CD4-positive, alpha-beta T cell treated with Interferon alpha-2 for 1 hour (primary cell): ENCODE measurements at regions not wholly inside any gene's neighbourhood (a gene's known extent, or its start where the extent isn't known, plus 50 kb on each side); places are given as distances from the start of the nearest gene placed in this dataset.

ENCODE experiments used
- DNase-seq, 2 donors: peaks; one replicate each; pipeline ENCODE4 v3.0.0-alpha.2; 2020 to 2022

DNA sequence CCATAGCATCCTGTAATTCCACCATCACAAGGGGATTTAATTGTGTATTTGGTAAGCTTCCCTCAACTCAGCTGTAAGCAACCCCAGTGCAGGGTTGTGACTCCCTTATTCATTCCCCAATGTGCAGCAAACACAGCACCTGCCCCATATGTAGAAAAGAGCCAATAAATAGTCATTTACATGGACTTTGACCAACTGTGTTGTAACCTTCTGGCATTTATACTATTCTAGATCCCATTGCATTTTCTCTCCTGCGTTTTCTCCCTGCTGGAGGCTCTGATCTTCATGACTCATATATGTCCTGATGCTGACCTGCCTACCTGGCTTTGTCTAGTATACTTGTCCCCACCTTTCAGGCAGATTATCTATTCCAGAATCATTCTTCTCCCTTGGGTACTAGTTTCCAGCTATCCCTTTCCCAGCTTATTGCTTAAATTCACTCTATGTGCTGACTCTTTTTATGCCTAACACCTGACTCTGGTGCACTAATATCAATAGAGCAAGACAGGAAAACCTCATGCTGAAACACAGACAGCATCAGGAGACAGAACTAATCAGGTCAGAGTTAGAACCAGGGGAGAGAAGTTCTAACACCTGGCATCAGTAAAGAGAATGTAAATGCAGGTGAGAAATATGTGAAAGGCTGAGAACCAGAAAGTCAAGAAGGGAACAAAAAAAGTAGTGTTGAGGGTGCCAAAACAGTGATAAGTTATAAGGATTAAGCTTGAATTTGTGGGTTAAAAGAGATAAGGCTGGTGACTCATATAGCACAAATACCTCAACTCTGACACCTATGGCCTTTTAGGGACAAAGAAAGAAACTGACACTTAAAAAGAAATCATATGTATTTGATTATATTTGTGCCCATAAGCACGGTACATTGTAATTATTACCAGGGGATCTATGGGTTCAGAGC is 402.7 kb downstream of the IPMK start:
- DNase-seq: no peak

DNA sequence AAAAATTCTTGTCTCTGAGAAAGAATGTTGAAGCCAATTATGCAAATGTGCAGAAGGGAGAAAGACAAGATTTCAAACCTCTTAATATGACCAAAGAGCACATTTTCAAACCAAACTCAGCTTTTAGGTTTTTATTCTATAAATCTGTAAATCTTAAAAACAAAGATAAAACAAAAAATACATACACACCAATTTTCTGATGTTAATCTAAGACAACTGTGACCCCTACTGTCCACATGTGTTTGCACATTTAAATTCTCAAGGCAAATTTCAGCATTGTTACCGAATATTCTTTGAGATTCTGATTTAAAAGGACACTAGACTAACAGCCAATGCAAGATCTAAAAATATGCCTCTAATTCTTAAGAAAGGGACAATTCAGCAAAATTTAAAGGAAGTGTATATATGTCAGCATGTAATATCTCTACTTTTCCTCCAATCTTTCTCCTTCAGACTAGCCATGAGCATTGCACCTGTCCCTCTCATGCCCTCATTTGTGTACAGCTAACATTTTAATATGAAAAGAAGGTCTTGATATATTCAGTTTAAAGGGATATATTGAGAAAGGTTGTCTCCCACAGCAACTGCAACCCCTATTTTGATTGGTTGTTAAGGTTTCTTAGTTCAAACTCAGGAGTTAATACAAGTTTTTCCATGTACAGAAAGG is 417.9 kb downstream of the IPMK start:
- no peak for DNase-seq

DNA sequence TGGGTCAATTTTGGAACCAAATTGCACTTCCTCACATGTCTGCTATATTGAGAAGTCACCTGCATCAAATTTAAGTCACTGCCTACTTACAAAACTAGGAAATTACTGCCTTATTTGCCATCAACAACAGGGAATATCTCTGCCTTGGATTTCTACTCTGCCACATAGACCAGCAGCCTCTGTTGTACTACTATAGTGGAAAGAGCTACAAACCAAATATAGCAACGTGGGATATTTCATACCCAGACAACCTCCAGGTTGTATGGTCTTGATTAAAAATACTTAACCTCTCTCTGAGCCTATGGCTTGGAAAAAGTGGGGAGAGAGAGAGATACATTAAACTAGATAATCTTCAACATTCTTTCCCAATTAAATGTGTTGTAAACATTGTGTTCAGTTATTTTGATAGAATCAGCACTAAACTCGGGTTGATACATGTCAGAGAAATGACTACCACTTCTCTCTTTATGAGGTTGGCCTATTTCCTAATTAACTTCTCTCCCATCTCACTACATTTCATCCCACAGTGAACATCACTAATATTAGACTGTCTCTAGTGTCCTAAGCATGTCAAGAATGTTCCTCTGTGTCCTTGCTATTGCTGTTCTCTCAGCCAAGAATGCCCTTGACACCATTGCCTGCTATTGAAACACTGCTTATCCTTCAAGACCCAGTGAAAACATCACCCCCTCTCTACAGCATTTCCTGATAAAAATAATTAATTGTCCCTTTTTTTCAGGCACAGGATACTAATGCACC is 421.2 kb downstream of the IPMK start:
- no peak for DNase-seq

DNA sequence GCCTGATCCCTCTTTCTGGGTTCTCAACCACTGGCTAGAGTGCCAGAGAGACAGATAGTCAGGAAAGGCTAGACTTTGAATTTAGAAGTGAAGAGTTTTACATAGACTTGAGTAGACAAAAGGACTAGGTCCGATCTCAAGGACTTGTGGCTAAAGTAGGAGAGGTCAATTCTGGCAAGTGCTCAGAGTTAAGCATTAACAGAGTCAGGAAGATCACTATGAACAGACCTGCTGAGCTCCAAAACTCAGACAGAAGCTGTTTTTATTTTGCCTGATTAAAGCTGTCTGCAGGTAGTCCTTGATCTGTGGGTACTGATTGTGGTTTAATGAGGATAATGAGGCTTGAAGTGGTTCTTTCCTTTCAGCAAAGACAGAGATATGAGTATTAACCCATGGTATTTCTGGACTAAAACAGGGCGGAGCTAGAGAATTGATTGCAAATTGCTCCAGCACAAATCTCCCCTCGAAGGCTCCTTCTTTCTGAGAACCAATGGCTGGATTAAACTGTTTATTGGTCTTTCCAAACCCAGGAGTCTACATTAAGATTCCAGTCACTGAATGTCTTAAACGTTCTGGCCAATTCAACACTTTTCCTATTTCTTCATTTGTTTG is 423.2 kb downstream of the IPMK start:
- DNase-seq: no peak

DNA sequence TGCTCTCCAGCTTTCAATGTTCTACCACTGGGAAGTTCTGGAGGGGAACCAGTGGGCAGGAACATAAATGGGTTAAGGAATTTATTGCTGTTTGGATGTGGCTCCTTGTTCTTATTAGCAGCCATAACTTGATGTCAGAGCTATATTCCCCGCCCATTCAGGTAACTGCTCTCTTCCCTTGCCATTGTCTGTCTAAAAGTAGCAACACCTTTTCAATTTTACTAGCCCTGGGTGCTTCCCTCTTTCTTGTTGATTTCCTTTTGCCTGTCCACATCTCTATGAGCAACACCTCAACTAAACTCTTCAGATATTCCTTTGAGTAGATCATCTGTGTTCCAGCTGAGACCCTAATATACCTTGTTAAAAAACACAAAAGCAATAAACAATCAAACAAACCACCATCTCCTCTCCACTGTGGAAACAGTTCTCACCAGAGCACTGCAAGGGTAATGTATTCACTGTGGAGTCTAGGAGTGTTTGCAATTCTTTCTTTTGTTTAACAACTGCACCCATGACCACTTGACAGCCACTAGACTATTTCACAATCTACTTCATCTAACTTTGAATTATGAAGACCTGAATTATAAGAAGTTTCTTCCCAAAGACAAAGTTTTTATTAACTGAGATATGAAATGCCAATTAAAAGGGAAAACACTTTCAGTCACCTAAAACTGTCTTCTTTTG is 436.7 kb downstream of the IPMK start:
- DNase-seq: no peak

DNA sequence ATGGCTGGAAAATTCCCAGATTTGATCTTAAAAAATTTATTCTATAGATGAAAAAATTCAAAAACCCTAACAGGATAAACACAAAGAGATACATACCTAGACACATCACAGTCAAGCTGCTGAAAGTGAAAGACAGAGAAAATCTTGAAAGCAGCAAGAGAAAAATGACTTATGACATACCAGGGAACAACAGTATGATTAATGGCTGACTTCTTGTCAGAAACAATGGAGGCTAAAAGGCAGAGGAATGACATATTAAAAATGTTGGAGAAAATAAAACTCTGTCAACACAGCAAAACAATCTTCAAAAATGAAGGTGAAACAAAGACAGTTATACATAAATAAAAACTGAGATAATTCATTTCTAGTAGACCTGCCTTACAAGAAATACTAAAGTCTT is 442.7 kb downstream of the IPMK start:
- DNase-seq: no peak

DNA sequence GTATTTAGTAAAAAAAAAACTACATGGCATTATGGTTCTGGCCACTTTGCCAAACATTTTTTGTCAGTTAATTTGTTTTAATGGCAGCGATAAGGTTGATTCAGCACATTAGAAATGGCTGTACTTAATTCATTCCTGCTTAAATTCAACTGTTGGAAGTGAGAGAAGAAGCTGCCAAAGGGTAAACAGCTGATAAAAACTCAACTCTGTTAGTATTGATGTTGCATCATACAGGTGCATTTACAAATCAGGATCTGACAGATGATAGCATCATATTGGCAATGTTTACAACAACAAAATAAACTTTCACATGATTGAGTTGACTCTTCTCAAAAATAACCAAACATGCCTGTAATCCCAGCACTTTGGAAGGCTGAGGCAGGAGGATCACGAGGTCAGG is 444.3 kb downstream of the IPMK start:
- DNase-seq: no peak

DNA sequence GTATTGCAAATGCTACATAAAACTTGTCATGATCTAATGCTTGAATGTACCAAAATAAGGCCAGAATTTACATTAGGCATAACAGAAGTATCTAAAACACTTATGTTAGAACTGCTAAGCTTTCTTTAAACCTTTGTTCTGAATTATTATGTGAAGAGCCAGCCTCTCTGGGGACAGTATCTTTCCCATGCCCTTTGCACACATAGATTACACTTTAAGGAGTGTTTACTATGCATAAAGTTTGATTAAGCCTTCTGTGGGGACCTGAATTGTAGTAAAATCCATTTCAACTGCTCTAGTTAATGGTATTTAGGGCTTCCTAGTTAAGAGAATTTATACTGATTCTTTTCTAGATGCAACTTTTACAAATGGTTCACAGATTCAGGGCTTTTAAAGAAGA is 444.7 kb downstream of the IPMK start:
- DNase-seq: no peak

DNA sequence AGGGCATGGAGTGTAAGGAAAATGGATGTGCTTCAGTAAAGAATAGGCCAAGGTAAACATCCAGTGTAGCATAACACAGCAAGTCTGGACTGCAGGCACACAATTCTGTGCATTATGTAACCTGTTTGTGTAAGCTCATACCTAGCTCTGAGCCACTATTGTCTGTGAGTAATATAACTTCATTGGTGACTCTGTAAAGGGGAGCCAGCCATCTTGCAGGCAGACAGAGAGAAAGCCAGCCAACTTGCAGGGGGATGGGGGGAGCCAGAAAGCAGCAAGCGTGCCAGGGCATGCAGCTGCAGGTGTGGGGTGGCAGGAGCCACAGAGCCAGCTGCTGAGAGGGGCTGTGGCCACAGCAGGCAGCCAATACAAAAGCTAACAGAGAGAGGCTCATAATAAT is 449.2 kb downstream of the IPMK start:
- no peak for DNase-seq

DNA sequence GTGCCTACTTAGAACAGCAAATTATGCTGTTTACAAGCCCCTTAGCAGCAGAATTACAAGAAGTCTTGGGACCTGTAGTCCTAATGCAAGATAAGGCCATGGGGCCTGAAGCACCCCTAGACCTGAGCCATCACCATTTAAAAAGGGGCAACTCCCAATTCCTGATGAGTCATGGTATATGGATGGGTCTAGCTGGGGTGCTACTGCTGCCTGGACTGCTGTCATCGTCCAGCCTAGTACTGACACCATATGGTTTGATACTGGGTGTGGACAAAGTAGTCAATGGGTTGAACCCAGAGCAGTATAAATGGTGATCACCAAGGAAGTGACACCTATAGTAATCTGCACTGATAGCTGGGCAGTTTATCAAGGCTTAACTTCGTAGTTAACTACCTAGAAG is 450.0 kb downstream of the IPMK start:
- no peak for DNase-seq

DNA sequence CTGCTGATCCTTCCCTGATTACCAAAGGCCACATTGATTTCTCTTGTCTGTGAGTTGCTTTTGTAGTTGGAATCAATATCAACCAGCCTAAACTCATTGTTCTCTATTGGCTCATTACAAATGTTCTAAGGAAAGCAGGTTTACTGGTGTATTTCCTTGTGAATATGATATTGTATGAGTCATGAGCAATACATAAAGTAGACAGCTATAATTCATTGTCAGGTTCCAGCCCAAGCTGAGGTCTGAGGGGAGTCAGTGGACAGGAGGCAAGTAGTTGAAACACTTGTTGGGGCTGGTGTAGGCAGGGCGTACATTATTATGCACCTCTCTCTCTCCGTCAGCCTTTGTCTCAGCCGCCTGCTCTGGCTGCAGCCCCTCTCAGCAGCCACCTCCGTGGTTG is 451.7 kb downstream of the IPMK start:
- DNase-seq: no peak

DNA sequence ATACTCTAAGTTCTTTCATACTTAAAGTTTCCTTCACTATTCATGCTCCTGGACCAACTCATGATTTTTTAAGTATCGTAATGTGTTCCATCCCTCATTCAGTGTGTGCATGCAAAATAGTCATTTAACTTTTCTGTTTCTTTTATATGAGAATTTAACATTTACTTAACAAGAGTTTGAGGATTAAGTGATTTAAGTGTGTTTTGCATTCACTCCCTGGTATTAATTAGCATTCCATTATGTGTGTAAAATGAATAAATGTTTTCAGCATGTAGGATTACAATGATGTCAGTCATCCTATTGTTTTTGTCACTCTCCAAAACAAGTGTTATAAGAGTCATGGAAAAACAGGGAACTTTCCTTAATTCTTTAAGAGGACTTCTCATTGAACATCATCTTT is 457.7 kb downstream of the IPMK start:
- DNase-seq: no peak

DNA sequence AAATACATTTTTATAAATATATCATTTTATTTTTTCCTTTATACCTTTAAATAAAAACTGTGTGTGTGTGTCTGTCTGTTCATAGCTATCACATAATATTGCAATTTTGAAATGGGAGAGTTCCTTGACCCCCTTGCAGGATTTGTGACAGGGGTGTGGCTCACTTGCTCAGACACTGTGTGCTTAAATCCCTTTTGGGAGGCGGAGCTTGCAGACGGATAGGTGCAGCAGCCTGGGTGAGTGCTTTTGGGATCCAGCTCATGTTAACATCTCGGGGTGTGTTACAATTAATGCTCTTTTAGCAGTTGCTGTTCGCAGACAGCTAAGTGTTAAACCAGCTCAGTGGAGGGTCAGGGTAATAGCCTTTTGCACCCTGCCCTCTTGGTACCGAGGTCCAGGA is 459.8 kb downstream of the IPMK start:
- DNase-seq: no peak

DNA sequence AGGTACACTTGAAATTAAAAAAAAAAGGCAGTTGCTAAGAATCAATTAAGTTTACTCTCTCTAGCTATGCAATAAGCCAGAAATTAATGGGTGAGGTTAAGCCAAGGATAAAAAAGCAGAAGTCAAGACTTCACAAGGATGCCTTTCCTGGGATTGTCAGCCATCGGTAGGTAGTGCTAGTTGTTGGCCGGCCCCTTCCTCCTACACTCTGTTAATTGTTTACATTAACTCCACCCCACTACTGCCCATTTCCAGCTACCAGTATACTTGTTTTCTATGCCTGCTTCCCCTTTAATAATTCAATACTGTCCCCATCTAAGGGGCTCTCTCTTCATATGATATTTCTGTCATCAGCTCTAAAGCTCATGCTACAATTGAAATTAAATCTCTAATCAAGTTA is 461.0 kb downstream of the IPMK start:
- no peak for DNase-seq

DNA sequence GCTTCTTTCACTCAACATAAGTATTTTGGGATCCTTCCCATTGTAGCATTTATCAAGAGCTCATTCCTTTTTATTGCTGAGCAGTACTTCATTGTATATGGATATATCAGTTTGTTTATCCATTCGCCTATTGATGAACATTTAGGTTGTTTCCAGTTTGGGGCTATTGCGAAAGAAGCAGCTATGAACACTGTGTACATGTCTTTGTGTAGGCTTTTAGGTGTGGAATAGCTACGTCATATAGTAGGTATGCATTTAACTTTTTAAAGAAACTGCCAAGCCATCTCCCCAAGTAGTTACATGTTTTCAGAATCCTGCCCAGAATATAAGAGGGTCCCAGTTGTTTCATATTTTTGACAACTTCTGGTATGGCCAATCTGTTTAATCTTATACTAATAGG is 468.1 kb downstream of the IPMK start:
- no peak for DNase-seq

DNA sequence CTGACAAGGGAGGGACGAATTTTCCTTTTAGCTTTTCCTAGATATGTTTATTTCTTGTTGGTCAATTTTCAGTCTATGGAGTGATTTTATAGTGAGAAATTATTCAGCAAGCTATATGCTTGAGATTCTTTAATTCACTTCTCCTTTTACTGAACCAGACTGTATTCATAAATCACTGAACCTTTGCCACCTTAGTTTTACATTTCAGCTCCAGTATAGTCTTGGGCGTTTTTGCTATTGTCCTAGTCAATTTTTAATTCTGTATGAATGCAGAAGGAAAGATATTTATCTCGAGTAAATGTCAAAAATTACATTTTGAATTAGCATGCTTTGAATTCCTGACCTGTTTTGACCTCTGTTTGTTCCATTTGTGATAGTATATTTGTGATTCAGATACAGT is 468.9 kb downstream of the IPMK start:
- DNase-seq: no peak

DNA sequence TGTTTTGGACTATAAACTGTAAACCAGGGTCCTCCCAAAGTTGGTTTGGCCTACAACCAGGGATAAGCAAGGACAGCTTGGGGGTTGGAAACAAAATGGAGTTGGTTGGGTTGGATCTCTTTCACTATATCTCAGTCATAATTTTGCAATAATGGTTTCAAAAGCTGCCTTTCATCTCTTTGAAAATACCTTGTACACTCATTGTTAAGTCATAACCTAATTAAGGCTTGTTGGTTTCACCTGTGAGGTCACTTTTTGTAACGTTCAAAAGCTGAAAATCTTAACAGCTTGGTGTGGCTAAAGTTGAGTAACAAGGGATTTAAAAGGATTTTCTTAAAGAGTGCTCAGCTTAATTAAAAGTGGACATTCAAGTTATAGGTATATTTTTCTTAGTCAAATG is 476.1 kb downstream of the IPMK start:
- DNase-seq: no peak

DNA sequence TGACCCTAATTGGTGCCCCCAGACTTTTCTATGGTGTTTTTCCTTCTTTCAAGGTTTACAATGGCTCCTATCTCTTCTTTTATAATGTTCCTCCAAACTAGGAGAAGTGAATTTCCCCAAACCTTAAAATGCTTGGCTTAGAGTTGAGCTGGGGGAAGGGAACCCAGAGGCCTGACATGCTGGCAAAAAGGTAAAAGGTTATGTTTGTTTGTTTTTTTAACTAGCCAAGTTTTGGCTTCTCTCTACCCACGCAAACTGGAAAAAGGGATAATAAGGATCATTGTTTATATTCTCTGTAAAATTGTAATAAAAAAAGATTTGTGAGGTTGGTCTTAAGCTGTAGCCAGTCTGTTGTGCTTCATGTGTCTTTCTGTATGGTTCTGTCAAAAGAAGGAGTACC is 477.0 kb downstream of the IPMK start:
- no peak for DNase-seq

DNA sequence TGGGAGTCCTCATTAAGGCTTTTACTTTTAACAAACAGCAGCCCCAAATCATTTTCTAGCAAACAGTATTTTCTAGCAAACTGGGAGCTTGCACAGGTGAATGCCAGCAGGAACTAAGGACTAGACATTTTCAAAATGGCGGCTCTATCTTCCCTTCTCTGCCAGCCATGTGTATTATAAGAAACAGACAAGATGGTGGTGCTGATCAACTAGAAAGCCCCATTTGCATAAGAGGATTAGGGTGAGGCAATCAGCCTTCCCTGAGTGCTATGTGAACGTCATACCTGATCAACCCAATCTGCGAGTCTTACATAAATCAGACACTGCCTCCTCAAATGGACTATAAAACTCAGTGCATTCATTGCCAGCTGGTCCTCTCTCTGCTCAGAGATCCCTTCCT is 479.6 kb downstream of the IPMK start:
- no peak for DNase-seq

DNA sequence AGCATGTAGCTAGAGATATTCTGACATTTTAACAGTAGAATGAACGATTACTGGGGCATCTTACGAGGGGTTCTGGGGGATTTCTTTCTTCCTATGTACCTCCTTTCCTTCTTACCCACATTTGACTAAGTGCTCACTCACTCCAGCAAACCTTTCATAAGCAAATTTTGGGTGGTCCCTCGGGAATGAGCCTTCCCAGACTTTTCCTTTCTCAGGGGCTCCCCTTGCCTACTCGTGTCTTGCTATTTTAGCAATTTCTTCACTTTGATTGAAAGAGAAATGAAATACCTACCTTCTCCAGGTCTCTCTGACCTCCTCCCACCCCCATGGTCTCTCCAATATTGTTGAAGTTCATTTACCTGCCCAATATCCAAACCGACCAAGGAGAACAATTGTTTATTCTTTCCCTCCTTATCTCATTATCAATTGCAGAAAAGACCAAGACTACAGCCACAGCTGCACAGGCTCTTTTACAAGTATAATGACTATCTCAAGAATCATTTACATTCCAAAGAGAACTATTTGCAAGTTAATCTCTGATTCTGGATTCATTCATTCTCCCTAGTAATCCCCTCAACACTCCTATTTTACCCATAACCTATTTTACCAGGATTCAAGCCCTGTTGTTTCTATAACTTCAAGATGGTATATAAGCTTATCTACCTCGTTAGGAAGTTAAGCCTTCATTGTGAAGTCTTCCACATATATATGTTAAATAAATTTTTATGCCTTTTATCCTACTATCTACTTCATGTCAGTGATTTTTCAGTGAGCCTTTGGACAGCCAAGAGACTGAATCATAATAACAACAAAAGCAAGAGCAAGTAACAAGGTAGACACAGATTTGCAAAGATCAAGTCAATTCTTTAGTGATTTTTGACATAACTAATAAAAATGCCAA is 480.6 kb downstream of the IPMK start:
- DNase-seq: no peak

DNA sequence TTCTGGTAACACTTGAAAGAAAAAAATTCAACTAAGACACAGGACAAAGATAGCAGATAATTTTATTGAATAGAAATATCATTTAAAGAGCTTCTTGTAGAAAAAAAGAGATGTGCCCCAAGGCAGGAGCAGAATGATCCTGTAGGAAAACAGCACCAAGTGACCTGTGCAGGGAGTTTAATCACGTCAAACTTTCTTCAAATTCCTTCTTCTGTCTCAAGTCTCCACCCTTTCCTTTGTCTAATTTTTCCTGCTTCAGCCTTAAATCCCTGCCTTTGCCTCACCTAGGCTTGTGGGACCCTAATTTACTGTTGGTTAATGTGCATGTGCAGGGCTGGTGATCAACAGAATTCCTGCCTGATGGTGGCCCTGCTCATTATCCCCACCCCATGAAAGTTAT is 481.4 kb downstream of the IPMK start:
- no peak for DNase-seq

DNA sequence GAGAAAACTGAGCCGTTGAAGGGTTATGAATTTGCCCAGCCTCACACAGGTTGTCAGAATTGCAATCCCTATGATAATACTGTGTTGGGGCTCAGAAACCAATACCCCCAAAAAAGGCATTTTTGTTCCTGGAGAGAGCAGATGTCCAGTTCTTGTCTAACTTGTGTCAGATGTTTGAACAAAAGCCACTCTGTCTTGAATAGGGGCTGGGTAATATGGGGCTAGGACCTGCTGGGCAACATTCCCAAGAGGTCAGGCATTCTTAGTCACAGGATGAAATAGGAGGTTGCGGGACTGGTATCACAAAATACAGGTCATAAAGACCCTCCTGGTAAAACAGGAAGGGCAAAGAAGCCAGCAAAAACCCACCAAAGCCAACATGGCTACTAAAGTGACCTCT is 482.1 kb downstream of the IPMK start:
- DNase-seq: no peak
